HFF-Myc (cell line): ENCODE measurements at regions not wholly inside any gene's neighbourhood (a gene's known extent, or its start where the extent isn't known, plus 50 kb on each side); places are given as distances from the start of the nearest gene placed in this dataset.

Source experiments
- DNase-seq: peaks from one replicate; pipeline ENCODE4 v3.0.0-alpha.2; 2011; ENCODE audit warnings: low read depth; ENCODE audit errors: extremely low read depth
- H3K4me3 ChIP-seq: replicated peaks from 2 replicates; pipeline ENCODE4 v1.5.1; 2011; ENCODE audit warnings: low read depth, mild to moderate bottlenecking, control low read depth, low read length
- CTCF ChIP-seq: IDR thresholded peaks from 2 replicates; pipeline ENCODE4 v1.5.1; 2012; ENCODE audit warnings: mild to moderate bottlenecking, low read depth, low read length, control low read depth; ENCODE audit errors: missing control alignments

- no peak for DNase-seq
- no peak for TF ChIP-seq CTCF
- no peak overlapping the region for H3K4me3 ChIP-seq
Measured at GRCh38 chr6:92767101-92767500, 652.3 kb downstream of the EPHA7 start.

GRCh38 chr6:92763680-92764079 lies 655.7 kb downstream of the EPHA7 start:
- no peak for TF ChIP-seq CTCF
- no peak overlapping the region for H3K4me3 ChIP-seq
- DNase-seq: no peak

- no peak for DNase-seq
- TF ChIP-seq CTCF: no peak
- H3K4me3 ChIP-seq: no peak overlapping the region
Measured at GRCh38 chr6:92763274-92763584, 656.1 kb downstream of the EPHA7 start.

GRCh38 chr6:92762443-92763273 lies 656.7 kb downstream of the EPHA7 start:
- DNase-seq: no peak
- no peak overlapping the region for H3K4me3 ChIP-seq
- TF ChIP-seq CTCF: no peak

- no peak overlapping the region for H3K4me3 ChIP-seq
- TF ChIP-seq CTCF: no peak
- DNase-seq: no peak
Measured at GRCh38 chr6:92759178-92759577, 660.2 kb downstream of the EPHA7 start.

- DNase-seq: no peak
- no peak for TF ChIP-seq CTCF
- H3K4me3 ChIP-seq: no peak overlapping the region
Measured at GRCh38 chr6:92757925-92758324, 661.4 kb downstream of the EPHA7 start.

- H3K4me3 ChIP-seq: no peak overlapping the region
- no peak for TF ChIP-seq CTCF
- DNase-seq: no peak
Measured at GRCh38 chr6:92756912-92757311, 662.4 kb downstream of the EPHA7 start.
